ENCODE measurements at regions not wholly inside any gene's neighbourhood (a gene's known extent, or its start where the extent isn't known, plus 50 kb on each side); places are given as distances from the start of the nearest gene placed in this dataset.
"Not testable (repeated sequence)": the region's sequence is repeated elsewhere in the genome, so short reads cannot be mapped to it uniquely, and the experiment has no call there.

- no peak for DNase-seq
Measured at GRCh38 chr3:118146658-118147375, 887.8 kb downstream of the IGSF11 start.

GRCh38 chr3:118151164-118151563, 883.5 kb downstream of the IGSF11 start:
- no peak for DNase-seq

DNA sequence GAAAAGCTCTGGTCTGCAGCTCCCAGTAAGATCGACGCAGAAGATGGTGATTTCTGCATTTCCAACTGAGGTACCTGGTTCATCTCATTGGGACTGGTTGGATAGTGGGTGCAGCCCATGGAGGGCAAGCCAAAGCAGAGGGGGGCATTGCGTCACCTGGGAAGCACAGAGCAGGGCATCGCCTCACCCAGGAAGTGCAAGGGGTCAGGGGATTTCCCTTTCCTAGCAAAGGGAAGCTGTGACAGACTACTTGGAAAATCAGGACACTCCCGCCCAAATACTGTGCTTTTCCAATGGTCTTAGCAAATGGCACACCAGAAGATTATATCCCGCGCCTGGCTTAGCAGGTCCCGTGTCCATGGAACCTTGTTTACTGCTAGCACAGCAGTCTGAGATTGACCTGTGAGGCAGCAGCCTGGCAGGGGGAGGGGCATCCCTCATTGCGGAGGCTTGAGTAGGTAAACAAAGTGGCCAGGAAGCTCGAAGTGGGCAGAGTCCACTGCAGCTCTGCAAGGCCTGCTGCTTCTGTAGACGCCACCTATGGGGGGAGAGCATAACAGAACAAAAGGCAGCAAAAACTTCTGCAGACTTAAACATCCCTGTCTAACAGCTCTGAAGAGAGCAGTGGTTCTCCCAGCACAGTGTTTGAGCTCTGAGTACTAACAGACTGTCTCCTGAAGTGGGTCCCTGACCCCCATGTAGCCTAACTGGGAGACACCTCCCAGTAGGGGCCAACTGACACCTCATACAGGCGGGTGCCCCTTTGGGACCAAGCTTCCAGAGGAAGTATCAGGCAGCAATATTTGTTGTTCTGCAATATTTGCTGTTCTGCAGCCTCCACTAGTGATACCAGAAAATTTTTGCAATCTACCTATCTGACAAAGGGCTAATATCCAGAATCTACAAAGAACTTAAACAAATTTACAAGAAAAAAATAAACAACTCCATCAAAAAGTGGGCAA, 871.7 kb downstream of the IGSF11 start:
- not testable (repeated sequence) for DNase-seq

- no peak for DNase-seq
Measured at GRCh38 chr3:118165413-118165812, 869.2 kb downstream of the IGSF11 start.

DNA sequence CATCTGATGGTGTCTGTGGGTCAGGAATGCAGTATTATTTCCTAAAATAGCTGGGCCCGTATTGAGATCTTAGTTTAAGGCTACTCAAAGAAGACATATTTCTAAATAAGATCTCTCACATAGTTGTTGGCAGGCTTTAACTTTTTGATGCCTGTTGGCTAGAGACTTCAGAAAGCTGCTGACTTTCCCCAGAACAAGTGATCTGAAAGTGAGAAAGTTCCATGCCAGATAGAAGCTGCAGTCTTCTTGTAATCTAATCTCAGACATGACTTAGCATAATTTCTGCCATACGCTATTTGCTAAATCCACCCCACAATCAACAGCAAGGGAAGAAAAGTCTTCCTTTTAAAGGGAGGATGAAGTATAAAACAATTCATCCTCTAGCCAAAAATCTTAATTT, 867.1 kb downstream of the IGSF11 start:
- no peak for DNase-seq

GRCh38 chr3:118168175-118168574, 866.5 kb downstream of the IGSF11 start:
- DNase-seq, result no peak

DNA sequence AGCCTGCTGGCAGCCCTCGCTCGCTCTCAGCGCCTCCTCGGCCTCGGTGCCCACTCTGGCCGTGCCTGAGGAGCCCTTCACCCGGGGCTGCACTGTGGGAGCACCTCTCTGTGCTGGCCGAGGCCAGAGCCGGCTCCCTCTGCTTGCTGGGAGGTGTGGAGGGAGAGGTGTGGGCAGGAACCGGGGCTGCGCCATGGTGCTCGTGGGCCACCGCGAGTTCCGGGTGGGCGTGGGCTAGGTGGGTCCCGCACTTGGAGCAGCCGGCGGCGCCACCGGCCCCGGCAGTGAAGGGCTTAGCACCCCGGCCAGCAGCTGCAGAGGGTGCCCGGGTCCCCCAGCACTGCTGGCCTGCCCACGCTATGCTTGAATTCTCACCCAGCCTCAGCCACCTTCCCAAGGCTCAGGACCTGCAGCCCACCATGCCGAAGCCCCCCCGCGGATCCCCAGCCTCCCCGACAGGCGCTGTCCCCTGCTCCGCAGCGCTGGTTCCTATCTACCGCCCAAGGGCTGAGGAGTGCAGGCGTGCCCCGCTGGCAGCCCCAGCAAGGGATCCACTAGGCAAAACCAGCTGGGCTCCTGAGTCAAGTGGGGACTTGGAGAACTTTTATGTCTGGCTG, 863.3 kb downstream of the IGSF11 start:
- DNase-seq, result no peak

GRCh38 chr3:118180853-118181252, 853.8 kb downstream of the IGSF11 start:
- no peak for DNase-seq

GRCh38 chr3:118181274-118181673, 853.4 kb downstream of the IGSF11 start:
- no peak for DNase-seq

GRCh38 chr3:118186051-118186450, 848.6 kb downstream of the IGSF11 start:
- no peak for DNase-seq

GRCh38 chr3:118187221-118187620, 847.4 kb downstream of the IGSF11 start:
- DNase-seq, result no peak

- DNase-seq, result no peak
Measured at GRCh38 chr3:118196183-118196582, 838.5 kb downstream of the IGSF11 start.

- no peak for DNase-seq
Measured at GRCh38 chr3:118199044-118199443, 835.6 kb downstream of the IGSF11 start.

DNA sequence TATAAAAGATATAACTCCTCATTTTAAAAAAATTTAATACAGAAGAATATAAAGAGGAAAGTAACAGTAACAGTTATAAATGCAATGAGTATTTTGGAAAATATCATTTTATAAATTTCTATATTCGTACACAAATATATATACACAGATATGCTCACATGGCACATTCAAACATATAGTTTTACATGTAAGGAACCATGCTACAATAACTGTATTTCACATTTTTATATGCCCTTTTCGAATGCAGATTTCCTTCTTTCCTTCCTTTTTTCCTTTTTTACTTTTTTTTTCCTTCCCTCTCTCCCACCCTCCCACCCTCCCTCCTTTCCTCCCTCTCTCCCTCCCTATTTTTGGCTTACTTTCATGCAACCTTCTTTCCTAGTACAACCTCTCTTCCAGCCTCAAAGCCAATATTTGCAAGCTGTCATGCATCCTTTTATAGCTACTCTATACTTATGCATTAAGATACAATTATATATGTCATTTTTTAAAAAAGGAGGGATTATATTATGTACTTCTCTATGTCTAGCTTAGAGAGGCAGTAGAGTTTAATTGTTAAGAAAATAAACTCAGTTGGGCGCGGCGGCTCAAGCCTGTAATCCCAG, 830.5 kb downstream of the IGSF11 start:
- DNase-seq, result no peak

DNA sequence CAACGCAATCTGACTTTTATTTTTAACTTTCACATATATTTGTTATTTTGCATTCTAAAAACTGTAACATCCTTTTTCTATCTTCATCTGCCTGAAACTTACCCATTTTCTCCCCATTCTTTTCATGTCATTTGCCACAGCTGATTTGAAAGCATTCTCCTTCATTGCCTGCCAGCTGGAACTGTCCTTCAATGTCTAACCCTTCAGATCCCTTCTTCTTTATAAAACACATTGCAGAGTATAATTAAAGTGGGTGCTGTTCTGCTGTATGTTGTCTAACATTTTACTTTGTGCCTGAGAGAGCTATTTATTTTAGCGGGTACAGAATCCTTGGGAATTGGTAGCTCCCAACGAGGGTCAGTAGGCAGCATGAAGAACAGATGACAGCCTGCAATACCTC, 827.4 kb downstream of the IGSF11 start:
- DNase-seq, result no peak

DNA sequence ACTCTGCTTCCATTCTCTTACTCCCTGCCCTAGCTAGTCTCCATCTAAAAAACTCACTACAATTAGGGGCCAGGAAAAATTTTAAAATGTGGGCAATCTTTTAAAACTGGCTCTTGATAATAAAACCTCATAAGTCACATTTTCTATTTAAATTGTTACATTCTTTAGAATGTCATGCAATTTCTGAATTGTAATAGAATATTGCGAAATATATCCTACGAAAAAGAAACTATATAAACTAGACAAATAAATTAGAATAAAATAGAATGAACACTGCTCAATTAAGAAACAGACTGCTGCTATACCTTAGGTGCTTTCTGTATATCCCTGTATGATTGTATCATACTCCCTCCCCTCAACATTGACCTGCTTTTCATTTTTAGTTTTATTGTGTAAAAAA, 826.0 kb downstream of the IGSF11 start:
- no peak for DNase-seq

GRCh38 chr3:118213892-118214291, 820.8 kb downstream of the IGSF11 start:
- DNase-seq, result no peak

GRCh38 chr3:118226206-118226605, 808.4 kb downstream of the IGSF11 start:
- no peak for DNase-seq

- DNase-seq, result no peak
Measured at GRCh38 chr3:118227191-118227590, 807.5 kb downstream of the IGSF11 start.

DNA sequence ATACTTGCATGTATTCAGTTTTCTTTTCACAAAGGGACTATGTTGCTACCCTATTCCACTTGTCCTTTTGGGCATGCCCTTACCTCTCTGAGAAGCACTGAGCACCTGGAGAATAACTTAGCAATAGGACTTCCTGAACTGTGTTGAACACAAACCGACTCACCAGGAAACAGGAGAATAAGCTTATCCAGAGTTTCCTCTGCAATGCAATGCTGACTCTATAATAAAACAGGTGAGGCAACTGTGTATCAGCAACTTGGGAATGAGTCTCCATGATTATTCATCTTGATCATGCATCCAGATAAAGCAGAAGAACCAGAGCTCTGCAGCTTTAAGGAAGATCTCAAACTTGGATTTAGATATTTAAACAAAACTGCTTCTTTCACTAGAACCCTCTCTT, 806.5 kb downstream of the IGSF11 start:
- DNase-seq, result no peak

GRCh38 chr3:118229196-118229595, 805.5 kb downstream of the IGSF11 start:
- DNase-seq, result no peak

DNA sequence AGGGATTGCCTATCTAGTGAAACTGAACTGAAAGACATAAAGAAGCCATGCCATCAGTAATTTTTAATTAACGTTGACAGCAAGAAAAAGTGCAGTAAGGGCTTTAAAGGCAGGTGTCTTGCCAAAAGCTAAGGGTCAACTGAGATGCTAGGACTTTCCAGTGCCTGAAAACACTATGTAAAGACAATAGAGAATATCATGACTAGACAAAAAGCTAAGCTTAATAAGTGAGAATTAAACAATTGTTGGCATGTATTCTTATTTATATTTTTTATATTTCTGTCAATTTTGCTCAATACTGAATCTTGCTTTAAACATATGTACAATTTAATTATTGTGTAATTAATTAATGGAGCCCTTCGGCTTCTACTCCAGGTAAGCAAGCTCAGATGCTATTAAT, 803.1 kb downstream of the IGSF11 start:
- DNase-seq, result no peak

GRCh38 chr3:118239253-118239652, 795.4 kb downstream of the IGSF11 start:
- DNase-seq, result no peak

Data from DMS79 (cell line).